ENCODE measurements at regions not wholly inside any gene's neighbourhood (a gene's known extent, or its start where the extent isn't known, plus 50 kb on each side); places are given as distances from the start of the nearest gene placed in this dataset.

DNA sequence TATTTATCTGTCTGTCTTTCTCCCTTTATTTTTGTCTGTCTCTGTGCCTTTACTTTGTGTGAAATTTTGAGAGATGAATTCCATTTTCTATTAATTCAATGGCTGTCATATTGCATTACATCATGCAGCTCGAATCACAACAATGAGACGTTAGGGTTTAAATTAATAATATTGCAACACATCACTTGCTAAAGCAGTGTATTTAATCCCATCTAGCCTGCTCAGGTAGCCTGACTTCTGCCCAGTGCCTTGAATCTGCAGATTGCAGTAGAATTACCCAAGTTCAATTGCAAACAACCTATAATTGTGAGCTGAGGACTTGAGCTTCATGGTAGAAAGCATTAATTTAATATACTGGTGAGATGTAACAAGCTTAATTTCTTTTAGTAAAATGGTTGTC is 235.7 kb upstream of the TSHZ2 start:
- Histone ChIP-seq H3K4me3 (ENCODE audit: low read depth, low read length) (no peak overlapping the region), H3K27me3 (ENCODE audit: insufficient read depth, low read length) (no peaks in the 10 kb centered on the region), H3K4me1 (ENCODE audit: control insufficient read depth, insufficient read depth, low read length, unreplicated experiment) (no peaks in the 10 kb centered on the region), H3K27ac (ENCODE audit: low read depth, low read length) (no peak overlapping the region), H3K36me3 (ENCODE audit: insufficient read depth, low read length) (no peaks in the 10 kb centered on the region), H3K79me2 (ENCODE audit: control insufficient read depth, insufficient read depth, low read length, unreplicated experiment) (no peaks in the 10 kb centered on the region), H2AFZ (ENCODE audit: low read length, unreplicated experiment) (no peak overlapping the region)

GRCh38 chr20:52731093-52731492 is 241.1 kb upstream of the TSHZ2 start:
- no peaks in the 10 kb centered on the region for H3K79me2 ChIP-seq (ENCODE audit: control insufficient read depth, insufficient read depth, low read length, unreplicated experiment)
- no peak overlapping the region for H3K4me3 ChIP-seq (ENCODE audit: low read depth, low read length)
- H3K27me3 ChIP-seq (ENCODE audit: insufficient read depth, low read length): no peaks in the 10 kb centered on the region
- no peaks in the 10 kb centered on the region for H3K4me1 ChIP-seq (ENCODE audit: control insufficient read depth, insufficient read depth, low read length, unreplicated experiment)
- no peak overlapping the region for H2AFZ ChIP-seq (ENCODE audit: low read length, unreplicated experiment)
- no peaks in the 10 kb centered on the region for H3K36me3 ChIP-seq (ENCODE audit: insufficient read depth, low read length)
- H3K27ac ChIP-seq (ENCODE audit: low read depth, low read length): no peak overlapping the region

- no peaks in the 10 kb centered on the region for H3K27me3 ChIP-seq (ENCODE audit: insufficient read depth, low read length)
- H3K4me3 ChIP-seq (ENCODE audit: low read depth, low read length): no peak overlapping the region
- H3K36me3 ChIP-seq (ENCODE audit: insufficient read depth, low read length): no peaks in the 10 kb centered on the region
- H3K79me2 ChIP-seq (ENCODE audit: control insufficient read depth, insufficient read depth, low read length, unreplicated experiment): no peaks in the 10 kb centered on the region
- no peak overlapping the region for H2AFZ ChIP-seq (ENCODE audit: low read length, unreplicated experiment)
- H3K27ac ChIP-seq (ENCODE audit: low read depth, low read length): no peak overlapping the region
- no peaks in the 10 kb centered on the region for H3K4me1 ChIP-seq (ENCODE audit: control insufficient read depth, insufficient read depth, low read length, unreplicated experiment)
Measured at GRCh38 chr20:52727740-52728456, 244.3 kb upstream of the TSHZ2 start.

- no peak overlapping the region for H3K27ac ChIP-seq (ENCODE audit: low read depth, low read length)
Measured at GRCh38 chr20:52724541-52724940, 247.6 kb upstream of the TSHZ2 start.

DNA sequence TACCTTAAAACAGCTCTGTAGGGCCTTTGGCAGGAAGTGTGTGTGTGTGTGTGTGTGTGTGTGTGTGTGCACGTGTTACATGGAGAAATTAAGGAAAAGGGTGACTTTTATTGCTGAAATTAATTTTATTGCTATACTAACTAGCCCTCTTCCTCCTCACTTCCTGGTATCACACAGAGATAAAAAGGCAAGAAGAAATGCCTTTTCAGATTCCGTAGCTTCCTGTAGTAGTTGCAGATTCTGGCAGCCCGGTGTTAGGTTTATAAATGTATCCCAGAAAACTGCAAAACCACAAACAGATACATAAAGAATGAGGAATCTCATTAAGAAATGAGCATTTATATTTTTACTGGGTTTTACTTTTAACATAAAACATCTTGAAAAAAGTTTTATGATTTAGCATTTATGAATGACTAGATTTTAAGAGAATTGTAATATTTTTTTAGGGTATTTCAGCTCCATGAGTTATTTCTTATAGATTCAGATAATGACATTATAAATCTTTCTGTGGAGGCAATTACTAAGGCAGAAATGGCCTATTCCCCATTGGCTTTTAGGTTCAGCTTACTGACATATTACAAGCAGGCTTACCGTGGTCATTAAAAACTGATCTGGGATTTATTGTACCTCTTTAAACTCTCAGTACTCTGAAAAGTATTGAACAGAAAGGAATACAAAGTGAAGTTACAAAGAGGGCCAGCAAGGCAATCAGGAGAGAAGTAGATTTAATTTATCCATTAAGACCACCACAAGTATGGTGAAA is 249.1 kb upstream of the TSHZ2 start:
- H2AFZ ChIP-seq (ENCODE audit: low read length, unreplicated experiment): no peak overlapping the region
- H3K27ac ChIP-seq (ENCODE audit: low read depth, low read length): no peak overlapping the region
- H3K4me3 ChIP-seq (ENCODE audit: low read depth, low read length): no peak overlapping the region
- H3K79me2 ChIP-seq (ENCODE audit: control insufficient read depth, insufficient read depth, low read length, unreplicated experiment): no peaks in the 10 kb centered on the region
- H3K36me3 ChIP-seq (ENCODE audit: insufficient read depth, low read length): no peaks in the 10 kb centered on the region
- no peaks in the 10 kb centered on the region for H3K27me3 ChIP-seq (ENCODE audit: insufficient read depth, low read length)
- no peaks in the 10 kb centered on the region for H3K4me1 ChIP-seq (ENCODE audit: control insufficient read depth, insufficient read depth, low read length, unreplicated experiment)

More at GRCh38 chr20:52724541-52724940, 247.6 kb upstream of the TSHZ2 start:
- no peaks in the 10 kb centered on the region for H3K36me3 ChIP-seq (ENCODE audit: insufficient read depth, low read length)
- no peak overlapping the region for H3K4me3 ChIP-seq (ENCODE audit: low read depth, low read length)
- no peaks in the 10 kb centered on the region for H3K79me2 ChIP-seq (ENCODE audit: control insufficient read depth, insufficient read depth, low read length, unreplicated experiment)
- H3K4me1 ChIP-seq (ENCODE audit: control insufficient read depth, insufficient read depth, low read length, unreplicated experiment): no peaks in the 10 kb centered on the region
- no peak overlapping the region for H2AFZ ChIP-seq (ENCODE audit: low read length, unreplicated experiment)
- H3K27me3 ChIP-seq (ENCODE audit: insufficient read depth, low read length): no peaks in the 10 kb centered on the region

GRCh38 chr20:52708137-52708536 is 264.0 kb upstream of the TSHZ2 start:
- no peak overlapping the region for H3K27ac ChIP-seq (ENCODE audit: low read depth, low read length)
- H3K27me3 ChIP-seq (ENCODE audit: insufficient read depth, low read length): no peaks in the 10 kb centered on the region
- H3K79me2 ChIP-seq (ENCODE audit: control insufficient read depth, insufficient read depth, low read length, unreplicated experiment): no peaks in the 10 kb centered on the region
- no peak overlapping the region for H3K4me3 ChIP-seq (ENCODE audit: low read depth, low read length)
- no peak overlapping the region for H2AFZ ChIP-seq (ENCODE audit: low read length, unreplicated experiment)
- H3K4me1 ChIP-seq (ENCODE audit: control insufficient read depth, insufficient read depth, low read length, unreplicated experiment): no peaks in the 10 kb centered on the region
- H3K36me3 ChIP-seq (ENCODE audit: insufficient read depth, low read length): no peaks in the 10 kb centered on the region

- H3K27me3 ChIP-seq (ENCODE audit: insufficient read depth, low read length): no peaks in the 10 kb centered on the region
- H3K27ac ChIP-seq (ENCODE audit: low read depth, low read length): no peak overlapping the region
- H3K4me3 ChIP-seq (ENCODE audit: low read depth, low read length): no peak overlapping the region
- H3K79me2 ChIP-seq (ENCODE audit: control insufficient read depth, insufficient read depth, low read length, unreplicated experiment): no peaks in the 10 kb centered on the region
- H2AFZ ChIP-seq (ENCODE audit: low read length, unreplicated experiment): no peak overlapping the region
- no peaks in the 10 kb centered on the region for H3K36me3 ChIP-seq (ENCODE audit: insufficient read depth, low read length)
- no peaks in the 10 kb centered on the region for H3K4me1 ChIP-seq (ENCODE audit: control insufficient read depth, insufficient read depth, low read length, unreplicated experiment)
Measured at GRCh38 chr20:52704553-52704952, 267.6 kb upstream of the TSHZ2 start.

DNA sequence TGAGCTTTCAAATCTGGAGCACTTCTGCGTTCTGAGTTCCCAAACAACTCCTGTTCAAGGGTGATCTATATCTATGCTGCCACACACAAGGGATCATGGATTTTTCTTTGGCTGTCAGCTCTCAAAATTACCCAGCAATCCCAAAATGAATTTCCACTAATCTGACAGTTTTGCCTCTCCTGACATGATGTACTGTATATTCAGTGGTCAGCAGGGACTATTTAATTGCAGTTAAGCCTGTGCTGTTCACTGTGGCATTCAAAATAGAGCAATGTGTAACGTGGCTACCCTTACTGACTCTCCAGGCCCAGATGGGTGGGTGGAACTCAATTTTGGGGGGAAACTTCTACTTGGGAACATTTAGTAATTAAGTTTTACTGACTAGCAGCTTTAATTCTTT is 283.8 kb upstream of the TSHZ2 start:
- Histone ChIP-seq H3K79me2 (ENCODE audit: control insufficient read depth, insufficient read depth, low read length, unreplicated experiment) (no peaks in the 10 kb centered on the region), H3K4me1 (ENCODE audit: control insufficient read depth, insufficient read depth, low read length, unreplicated experiment) (no peaks in the 10 kb centered on the region), H3K4me3 (ENCODE audit: low read depth, low read length) (no peak overlapping the region), H3K36me3 (ENCODE audit: insufficient read depth, low read length) (no peaks in the 10 kb centered on the region), H2AFZ (ENCODE audit: low read length, unreplicated experiment) (no peak overlapping the region), H3K27me3 (ENCODE audit: insufficient read depth, low read length) (no peaks in the 10 kb centered on the region), H3K27ac (ENCODE audit: low read depth, low read length) (no peak overlapping the region)

GRCh38 chr20:52684905-52685304 is 287.3 kb upstream of the TSHZ2 start:
- Histone ChIP-seq H3K36me3 (ENCODE audit: insufficient read depth, low read length) (no peaks in the 10 kb centered on the region), H3K79me2 (ENCODE audit: control insufficient read depth, insufficient read depth, low read length, unreplicated experiment) (no peaks in the 10 kb centered on the region), H3K4me1 (ENCODE audit: control insufficient read depth, insufficient read depth, low read length, unreplicated experiment) (no peaks in the 10 kb centered on the region), H3K27ac (ENCODE audit: low read depth, low read length) (no peak overlapping the region), H2AFZ (ENCODE audit: low read length, unreplicated experiment) (no peak overlapping the region), H3K4me3 (ENCODE audit: low read depth, low read length) (no peak overlapping the region), H3K27me3 (ENCODE audit: insufficient read depth, low read length) (no peaks in the 10 kb centered on the region)

- no peak overlapping the region for H3K4me3 ChIP-seq (ENCODE audit: low read depth, low read length)
- no peaks in the 10 kb centered on the region for H3K27me3 ChIP-seq (ENCODE audit: insufficient read depth, low read length)
- H3K79me2 ChIP-seq (ENCODE audit: control insufficient read depth, insufficient read depth, low read length, unreplicated experiment): no peaks in the 10 kb centered on the region
- H3K4me1 ChIP-seq (ENCODE audit: control insufficient read depth, insufficient read depth, low read length, unreplicated experiment): no peaks in the 10 kb centered on the region
- no peak overlapping the region for H2AFZ ChIP-seq (ENCODE audit: low read length, unreplicated experiment)
- H3K36me3 ChIP-seq (ENCODE audit: insufficient read depth, low read length): no peaks in the 10 kb centered on the region
- H3K27ac ChIP-seq (ENCODE audit: low read depth, low read length): no peak overlapping the region
Measured at GRCh38 chr20:52684176-52684575, 288.0 kb upstream of the TSHZ2 start.

- no peak overlapping the region for H2AFZ ChIP-seq (ENCODE audit: low read length, unreplicated experiment)
- H3K36me3 ChIP-seq (ENCODE audit: insufficient read depth, low read length): no peaks in the 10 kb centered on the region
- no peaks in the 10 kb centered on the region for H3K4me1 ChIP-seq (ENCODE audit: control insufficient read depth, insufficient read depth, low read length, unreplicated experiment)
- H3K27ac ChIP-seq (ENCODE audit: low read depth, low read length): no peak overlapping the region
- no peaks in the 10 kb centered on the region for H3K79me2 ChIP-seq (ENCODE audit: control insufficient read depth, insufficient read depth, low read length, unreplicated experiment)
- no peaks in the 10 kb centered on the region for H3K27me3 ChIP-seq (ENCODE audit: insufficient read depth, low read length)
- no peak overlapping the region for H3K4me3 ChIP-seq (ENCODE audit: low read depth, low read length)
Measured at GRCh38 chr20:52683761-52684160, 288.4 kb upstream of the TSHZ2 start.

Measured in ACC112 (cell line).